ENCODE measurements at regions not wholly inside any gene's neighbourhood (a gene's known extent, or its start where the extent isn't known, plus 50 kb on each side); places are given as distances from the start of the nearest gene placed in this dataset.

GRCh38 chr21:22235866-22236590 lies 1237.8 kb downstream of the NCAM2 start:
- no peak for TF ChIP-seq CTCF (IDR thresholded peaks at IDR 0.05; ENCODE audit: low read depth, low read length)
- DNase-seq (ENCODE audit: low read depth, low spot score), result no peak
- in situ Hi-C loops (cut with HindIII; ENCODE audit: low sequenced_read_pairs), result no loop called here
- H3K4me3 ChIP-seq (ENCODE audit: low read depth, low read length), result no peak overlapping the region

DNA sequence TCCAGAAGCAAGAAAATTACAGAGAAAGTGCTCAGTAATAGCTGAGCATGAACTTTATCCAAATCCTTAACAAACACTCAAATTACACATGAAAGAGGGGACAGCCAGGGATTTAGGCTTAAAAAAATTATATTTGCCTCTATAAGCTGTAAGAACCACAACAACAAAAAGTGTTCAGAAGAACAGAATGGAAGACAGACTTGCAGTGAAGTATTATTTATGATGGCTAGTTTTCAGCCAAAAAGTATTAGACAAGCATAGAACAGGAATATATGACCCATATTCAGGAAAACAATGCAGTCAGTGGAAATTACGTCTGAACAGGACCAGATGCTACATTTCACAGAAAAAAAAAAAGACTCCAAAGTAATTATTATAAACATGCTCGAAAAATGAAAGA lies 1246.3 kb downstream of the NCAM2 start:
- DNase-seq (ENCODE audit: low read depth, low spot score), result no peak
- H3K4me3 ChIP-seq (ENCODE audit: low read depth, low read length), result no peak overlapping the region
- TF ChIP-seq CTCF (IDR thresholded peaks at IDR 0.05; ENCODE audit: low read depth, low read length), result no peak
- in situ Hi-C loops (cut with HindIII; ENCODE audit: low sequenced_read_pairs), result no loop called here

DNA sequence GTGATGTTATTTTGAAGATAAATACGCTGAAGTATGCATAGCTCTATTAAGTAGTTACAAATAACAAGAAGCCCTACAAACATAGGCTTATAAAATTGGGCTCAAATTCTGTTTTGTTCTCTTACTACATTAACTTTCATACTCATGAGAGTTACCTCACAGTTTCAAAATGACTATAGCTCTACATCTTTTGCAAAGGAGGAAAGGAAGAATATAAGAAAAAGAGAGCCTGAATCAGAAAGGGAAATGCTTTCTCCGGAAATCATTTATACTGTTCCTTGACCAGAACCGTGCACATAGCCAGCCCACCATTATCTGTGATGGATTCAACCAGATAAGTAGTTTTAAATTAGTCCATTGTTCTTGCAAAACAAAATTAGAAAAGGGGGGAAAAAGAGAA lies 1252.1 kb downstream of the NCAM2 start:
- TF ChIP-seq CTCF (IDR thresholded peaks at IDR 0.05; ENCODE audit: low read depth, low read length), result no peak
- no peak overlapping the region for H3K4me3 ChIP-seq (ENCODE audit: low read depth, low read length)
- in situ Hi-C loops (cut with HindIII; ENCODE audit: low sequenced_read_pairs), result no loop called here
- no peak for DNase-seq (ENCODE audit: low read depth, low spot score)

DNA sequence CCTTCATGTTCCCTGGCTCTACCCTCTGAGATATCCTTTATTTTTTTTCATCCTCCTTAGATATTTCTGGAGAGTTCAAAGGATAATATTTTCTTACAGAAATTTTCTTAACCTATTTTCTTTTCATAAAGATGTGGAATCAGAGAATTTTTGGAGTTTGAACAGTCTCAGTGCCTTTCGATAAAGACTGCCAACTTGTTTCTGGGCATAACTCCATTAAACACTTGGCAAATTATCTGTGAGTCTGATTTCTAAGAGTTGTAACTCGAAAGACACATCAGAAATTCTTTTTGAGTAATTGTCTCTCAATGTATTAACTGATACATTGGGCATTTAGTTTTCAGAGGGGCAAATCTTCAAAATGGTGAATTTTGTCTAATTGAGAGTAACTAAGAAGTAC lies 1255.6 kb downstream of the NCAM2 start:
- in situ Hi-C loops (cut with HindIII; ENCODE audit: low sequenced_read_pairs), result no loop called here
- no peak overlapping the region for H3K4me3 ChIP-seq (ENCODE audit: low read depth, low read length)
- TF ChIP-seq CTCF (IDR thresholded peaks at IDR 0.05; ENCODE audit: low read depth, low read length), result no peak
- no peak for DNase-seq (ENCODE audit: low read depth, low spot score)

GRCh38 chr21:22258821-22259220 lies 1260.6 kb downstream of the NCAM2 start:
- no peak for DNase-seq (ENCODE audit: low read depth, low spot score)
- in situ Hi-C loops (cut with HindIII; ENCODE audit: low sequenced_read_pairs), result no loop called here
- no peak overlapping the region for H3K4me3 ChIP-seq (ENCODE audit: low read depth, low read length)
- no peak for TF ChIP-seq CTCF (IDR thresholded peaks at IDR 0.05; ENCODE audit: low read depth, low read length)

GRCh38 chr21:22260274-22260673 lies 1262.1 kb downstream of the NCAM2 start:
- no peak overlapping the region for H3K4me3 ChIP-seq (ENCODE audit: low read depth, low read length)
- no peak for TF ChIP-seq CTCF (IDR thresholded peaks at IDR 0.05; ENCODE audit: low read depth, low read length)
- no peak for DNase-seq (ENCODE audit: low read depth, low spot score)
- in situ Hi-C loops (cut with HindIII; ENCODE audit: low sequenced_read_pairs), result no loop called here
